HCT116 (cell line): ENCODE measurements at regions not wholly inside any gene's neighbourhood (a gene's known extent, or its start where the extent isn't known, plus 50 kb on each side); places are given as distances from the start of the nearest gene placed in this dataset.

Experiments
- ATAC-seq: fragments of 200-7000 bp; cut with Tn5 transposase; 2 replicates; pipeline ENCODE4 v1.9.1; 2020; ENCODE audit warnings: mild to moderate bottlenecking, moderate library complexity
- BruUV-seq: library from RNA; stranded (reverse); fragments of 400-500 nt; replicated peaks from 2 replicates; lab custom pipeline; 2021; lab: Mats Ljungman, UMichigan
- CTCF ChIA-PET: fragments of 300-600 bp; sonication (Branson Sonifier 250); formaldehyde crosslinking; loops from one replicate; lab custom pipeline; 2021; ENCODE audit warnings: antibody characterized with exemption; lab: Charles Lee
- POLR2A ChIA-PET: fragments of 300-600, 350-600 bp; sonication (Branson Sonifier 250); formaldehyde crosslinking; loops from one replicate; lab custom pipeline; 2021; ENCODE audit warnings: antibody characterized with exemption; lab: Charles Lee
- RAD21 ChIA-PET, 2 experiments: fragments of 300-600 bp; sonication (Branson Sonifier 250); formaldehyde crosslinking; loops; one replicate each; lab custom pipeline; 2023; ENCODE audit warnings: low total read pairs in 2 of 2; ENCODE audit not compliant: uncharacterized antibody in 2 of 2, unreplicated experiment in 2 of 2, low non-redundant PET in 1 of 2; lab: Charles Lee
- DNase-seq: peaks from one replicate; pipeline ENCODE4 v3.0.0-alpha.2; 2010; ENCODE audit warnings: low read depth, low spot score
- H2AFZ ChIP-seq: fragments of 200-600 bp; shearing (Covaris generic), sonication (generic); 2 replicates; pipeline ENCODE4 v1.6.1; 2017; ENCODE audit warnings: low read depth, mixed run types, mixed read lengths, antibody characterized with exemption, low read length; ENCODE audit not compliant: poor library complexity, severe bottlenecking
- H3K27ac ChIP-seq: 2 replicates; pipeline ENCODE4 v1.5.1; 2012; ENCODE audit warnings: low read depth, low read length
- H3K27me3 ChIP-seq: fragments of 200-600 bp; sonication (generic); 2 replicates; pipeline ENCODE4 v1.6.1; 2016; ENCODE audit warnings: mixed run types, low read length, mixed read lengths; ENCODE audit not compliant: insufficient read depth
- H3K36me3 ChIP-seq, 2 experiments: fragments of 200-500 bp in 1 of 2; fragments of 200-600 bp in 1 of 2; sonication (Bioruptor generic) in 1 of 2; sonication (generic) in 1 of 2; 2 replicates each; pipeline versions ENCODE4 v1.5.1 to v1.6.1; 2014 to 2016; ENCODE audit warnings: low read length in 2 of 2, inconsistent platforms in 1 of 2, mixed read lengths in 1 of 2, mixed run types in 1 of 2; ENCODE audit not compliant: insufficient read depth in 2 of 2, control insufficient read depth in 1 of 2
- H3K4me1 ChIP-seq, 2 experiments: fragments of 200-600 bp in 1 of 2; sonication (generic) in 1 of 2; 2 replicates each; pipeline versions ENCODE4 v1.5.1 to v1.6.1; 2012 to 2017; ENCODE audit warnings: low read length in 2 of 2, inconsistent platforms in 1 of 2, mild to moderate bottlenecking in 1 of 2, mixed read lengths in 1 of 2, mixed run types in 1 of 2, moderate library complexity in 1 of 2; ENCODE audit not compliant: insufficient read depth in 2 of 2, control insufficient read depth in 1 of 2
- H3K4me2 ChIP-seq: fragments of 200-600 bp; sonication (generic); 2 replicates; pipeline ENCODE4 v1.6.1; 2017; ENCODE audit warnings: mixed run types, low read length, mixed read lengths
- H3K4me3 ChIP-seq, 2 experiments: fragments of 200-600 bp in 1 of 2; sonication (generic) in 1 of 2; replicated peaks in 1 of 2; 2 replicates each; pipeline ENCODE4 v1.5.1; 2011 to 2016; ENCODE audit warnings: low read length in 2 of 2, control low read depth in 1 of 2, low read depth in 1 of 2, mild to moderate bottlenecking in 1 of 2, mixed read lengths in 1 of 2, mixed run types in 1 of 2
- H3K79me2 ChIP-seq: fragments of 200-600 bp; sonication (generic); 2 replicates; pipeline ENCODE4 v1.6.1; 2017; ENCODE audit warnings: mild to moderate bottlenecking, mixed run types, low read length, moderate library complexity, mixed read lengths; ENCODE audit not compliant: insufficient read depth
- H3K9ac ChIP-seq: fragments of 200-600 bp; sonication (generic); 2 replicates; pipeline ENCODE4 v1.6.1; 2016; ENCODE audit warnings: low read length, mixed read lengths
- H3K9me2 ChIP-seq: fragments of 200-600 bp; sonication (generic), shearing (Covaris generic); 2 replicates; pipeline ENCODE4 v1.6.1; 2017; ENCODE audit warnings: mixed run types, mild to moderate bottlenecking, moderate library complexity; ENCODE audit not compliant: insufficient read depth
- H3K9me3 ChIP-seq, 2 experiments: fragments of 200-500 bp in 1 of 2; fragments of 200-600 bp in 1 of 2; sonication (Bioruptor generic) in 1 of 2; sonication (generic) in 1 of 2; 2 replicates each; pipeline ENCODE4 v1.6.1; 2014 to 2017; ENCODE audit warnings: low read length in 2 of 2, mixed read lengths in 2 of 2, inconsistent platforms in 1 of 2, low read depth in 1 of 2, mild to moderate bottlenecking in 1 of 2, mixed run types in 1 of 2, moderate library complexity in 1 of 2; ENCODE audit not compliant: control insufficient read depth in 1 of 2, insufficient read depth in 1 of 2
- H4K20me1 ChIP-seq: fragments of 200-600 bp; sonication (generic), shearing (Covaris generic); 2 replicates; pipeline ENCODE4 v1.6.1; 2017; ENCODE audit warnings: mixed run types, mild to moderate bottlenecking, moderate library complexity; ENCODE audit not compliant: insufficient read depth
- ELF1 ChIP-seq: IDR thresholded peaks from 2 replicates; pipeline ENCODE4 v1.6.1; 2012; ENCODE audit warnings: low read depth, borderline replicate concordance
- FOSL1 ChIP-seq: IDR thresholded peaks from 2 replicates; pipeline ENCODE4 v1.6.1; 2012; ENCODE audit warnings: low read depth
- JUND ChIP-seq: IDR thresholded peaks from 2 replicates; pipeline ENCODE4 v1.6.1; 2012
- REST ChIP-seq: IDR thresholded peaks from 2 replicates; pipeline ENCODE4 v1.6.1; 2012; ENCODE audit warnings: low read depth
- ZBTB33 ChIP-seq: IDR thresholded peaks from 2 replicates; pipeline ENCODE4 v1.6.1; 2011; ENCODE audit warnings: mild to moderate bottlenecking, low read length, moderate library complexity; ENCODE audit not compliant: insufficient replicate concordance; ENCODE audit errors: extremely low read depth
- intact Hi-C: fragments of 100-400 bp; cut with micrococcal nuclease; formaldehyde crosslinking; loops from 2 replicates; pipeline ENCODE4 v1.10.0; 2022

GRCh38 chr3:145448436-145448835 lies 712.5 kb downstream of the PLOD2 start:
- intact Hi-C loops: no loop called here
- Histone ChIP-seq H3K9ac (no peak overlapping the region), H3K27ac (no peak overlapping the region), H3K79me2 (no peaks in the 10 kb centered on the region), H3K4me3 (no peak overlapping the region), H4K20me1 (no peaks in the 10 kb centered on the region), H3K9me2 (no peaks in the 10 kb centered on the region), H3K27me3 (no peaks in the 10 kb centered on the region), H2AFZ (peak overlapping the region; percentile 36), H3K36me3 (no peaks in the 10 kb centered on the region), H3K9me3 (no peaks in the 10 kb centered on the region), H3K4me1 (peaks cover 0 to 8% of the 10 kb centered on the region in 2 experiments; a peak in 2 of 4 replicates), H3K4me2 (peak overlapping the region; percentile 10; the same call in 1 of the 2 replicates)
- POLR2A ChIA-PET: no interaction called here
- no peak for TF ChIP-seq ELF1
- peak; percentile 25; the same call in 1 of the 2 replicates for TF ChIP-seq JUND
- CTCF ChIA-PET: interaction anchor here (1.0 kb wide), 1 partner anchor 9 kb away, joined by 3 read pairs; no protein-coding TSS in a partner anchor
- no TSS peak for BruUV-seq
- DNase-seq (peak; percentile 21), ATAC-seq (0 out of 2 replicates have a peak, but pooled peaks have one; percentile 30)
- RAD21 ChIA-PET: no interaction called here

- no TSS peak for BruUV-seq
- no peak overlapping the region for H3K4me3 ChIP-seq
- no peak overlapping the region for H3K27ac ChIP-seq
- no peaks in the 10 kb centered on the region for H3K36me3 ChIP-seq
- CTCF ChIA-PET: no interaction called here
- no peaks in the 10 kb centered on the region for H3K79me2 ChIP-seq
- RAD21 ChIA-PET: no interaction called here
- ATAC-seq (no peak), DNase-seq (no peak)
- POLR2A ChIA-PET: no interaction called here
- H3K27me3 ChIP-seq: no peaks in the 10 kb centered on the region
- TF ChIP-seq REST (no peak), ZBTB33 (no peak), FOSL1 (no peak)
- no peak overlapping the region for H2AFZ ChIP-seq
- no peaks in the 10 kb centered on the region for H4K20me1 ChIP-seq
- no peak overlapping the region for H3K9ac ChIP-seq
- H3K9me3 ChIP-seq: no peaks in the 10 kb centered on the region
- H3K4me2 ChIP-seq: no peak overlapping the region
- no peaks in the 10 kb centered on the region for H3K9me2 ChIP-seq
- intact Hi-C loops: no loop called here
- peaks cover 0 to 8% of the 10 kb centered on the region in 2 experiments; a peak in 2 of 4 replicates for H3K4me1 ChIP-seq
Observed at GRCh38 chr3:145450018-145450682, 710.8 kb downstream of the PLOD2 start.
